PFSK-1 (cell line): ENCODE measurements at regions not wholly inside any gene's neighbourhood (a gene's known extent, or its start where the extent isn't known, plus 50 kb on each side); places are given as distances from the start of the nearest gene placed in this dataset.

Source experiments
- FOXP2 ChIP-seq: optimal IDR thresholded peaks from 2 replicates; pipeline ENCODE3; 2011; ENCODE audit warnings: borderline replicate concordance, control low read depth, inconsistent platforms; ENCODE audit not compliant: insufficient read depth; ENCODE audit errors: extremely low read length, extremely low read depth
- POLR2AphosphoS5 ChIP-seq: IDR thresholded peaks from 2 replicates; pipeline ENCODE4 v1.6.1; 2012; ENCODE audit warnings: low read depth, mild to moderate bottlenecking, control low read depth, low read length, moderate library complexity
- REST ChIP-seq, 2 experiments: IDR thresholded peaks; 2 replicates each; pipeline versions ENCODE4 v1.6.1 to v1.8.0; 2011 to 2012; ENCODE audit warnings: low read depth in 2 of 2, low read length in 2 of 2, control low read depth in 1 of 2, inconsistent platforms in 1 of 2, mild to moderate bottlenecking in 1 of 2, moderate library complexity in 1 of 2; ENCODE audit not compliant: insufficient read depth in 1 of 2
- SIN3A ChIP-seq: IDR thresholded peaks from 2 replicates; pipeline ENCODE4 v1.6.1; 2012; ENCODE audit warnings: mild to moderate bottlenecking, low read length, moderate library complexity, borderline replicate concordance; ENCODE audit not compliant: insufficient read depth
- TAF1 ChIP-seq: IDR thresholded peaks from 2 replicates; pipeline ENCODE4 v1.6.1; 2012; ENCODE audit warnings: low read length, control low read depth, borderline replicate concordance; ENCODE audit not compliant: insufficient read depth

DNA sequence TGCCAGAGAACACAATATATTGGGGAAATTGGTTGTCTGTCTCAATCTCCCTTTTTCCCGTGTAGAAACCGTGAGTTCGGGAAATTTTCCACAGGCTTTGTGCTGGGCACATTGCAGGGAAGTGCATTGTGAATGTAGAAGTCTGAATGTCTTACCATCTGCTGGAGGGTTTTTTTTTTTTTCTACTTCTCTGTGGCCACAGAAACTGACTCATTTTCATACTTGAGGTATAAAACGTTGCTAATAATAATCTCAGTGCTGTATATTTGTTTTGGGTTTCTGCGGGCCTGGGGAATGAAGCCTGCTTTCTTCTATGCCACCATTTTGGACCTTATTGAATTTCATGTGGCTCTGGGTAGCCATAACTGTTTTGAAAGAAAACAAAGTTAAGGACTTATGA lies 1001.2 kb downstream of the STIM2 start:
- TF ChIP-seq TAF1: no peak
- no peak for TF ChIP-seq REST (IDR thresholded peaks at IDR 0.05; ENCODE audit: insufficient read depth in 1 of 2, low read depth in 2 of 2, low read length in 2 of 2)
- TF ChIP-seq FOXP2: no peak
- TF ChIP-seq POLR2AphosphoS5: no peak
- TF ChIP-seq SIN3A: no peak

- no peak for TF ChIP-seq SIN3A
- no peak for TF ChIP-seq FOXP2
- no peak for TF ChIP-seq POLR2AphosphoS5
- no peak for TF ChIP-seq TAF1
- TF ChIP-seq REST (IDR thresholded peaks at IDR 0.05; ENCODE audit: insufficient read depth in 1 of 2, low read depth in 2 of 2, low read length in 2 of 2): no peak
These were observed 1013.0 kb downstream of the STIM2 start for GRCh38 chr4:27873596-27873995.

DNA sequence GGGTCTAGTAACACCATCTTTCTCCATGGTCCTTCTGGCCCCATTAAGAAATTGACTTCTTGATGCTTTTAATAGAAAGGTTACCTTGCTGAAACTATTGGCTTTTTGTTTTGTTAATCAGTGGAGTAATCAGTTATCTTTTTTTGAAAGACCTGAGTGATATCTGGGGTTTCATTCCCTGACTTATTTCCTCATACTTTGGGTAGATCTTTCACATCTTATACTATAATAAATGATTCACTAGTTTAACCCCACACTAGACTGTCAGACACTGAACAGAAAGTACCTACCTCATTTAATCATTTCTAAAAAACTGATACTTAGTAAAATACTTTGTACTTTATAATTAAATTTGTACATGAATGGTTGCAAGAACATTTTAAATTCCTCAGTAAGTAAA lies 1021.1 kb downstream of the STIM2 start:
- TF ChIP-seq SIN3A (no peak), TAF1 (no peak), REST (IDR thresholded peaks at IDR 0.05; ENCODE audit: insufficient read depth in 1 of 2, low read depth in 2 of 2, low read length in 2 of 2) (no peak), POLR2AphosphoS5 (no peak), FOXP2 (no peak)

GRCh38 chr4:27886120-27886519 lies 1025.5 kb downstream of the STIM2 start:
- no peak for TF ChIP-seq TAF1
- TF ChIP-seq POLR2AphosphoS5: no peak
- TF ChIP-seq REST (IDR thresholded peaks at IDR 0.05; ENCODE audit: insufficient read depth in 1 of 2, low read depth in 2 of 2, low read length in 2 of 2): no peak
- TF ChIP-seq SIN3A: no peak
- no peak for TF ChIP-seq FOXP2

DNA sequence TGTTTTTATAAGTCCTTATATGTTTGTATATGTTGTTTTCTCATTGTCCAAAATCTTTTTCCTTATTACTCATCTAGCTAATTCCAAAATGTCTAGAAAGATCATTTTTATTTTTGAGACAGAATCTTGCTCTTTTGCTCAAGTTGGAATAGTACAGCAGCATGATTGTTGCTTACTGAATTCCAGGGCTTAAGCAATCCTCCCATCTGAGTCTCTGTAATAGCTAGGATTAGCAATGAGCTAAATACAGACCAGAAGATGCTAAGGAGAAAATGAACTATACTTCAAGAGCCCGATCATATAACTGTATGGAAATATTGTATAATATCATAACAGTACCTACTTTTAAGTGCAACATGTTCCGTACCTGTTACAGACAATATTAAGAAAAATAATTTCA lies 1027.0 kb downstream of the STIM2 start:
- TF ChIP-seq FOXP2: no peak
- no peak for TF ChIP-seq REST (IDR thresholded peaks at IDR 0.05; ENCODE audit: insufficient read depth in 1 of 2, low read depth in 2 of 2, low read length in 2 of 2)
- no peak for TF ChIP-seq SIN3A
- no peak for TF ChIP-seq POLR2AphosphoS5
- TF ChIP-seq TAF1: no peak
